ENCODE measurements at regions not wholly inside any gene's neighbourhood (a gene's known extent, or its start where the extent isn't known, plus 50 kb on each side); places are given as distances from the start of the nearest gene placed in this dataset.
"Not testable (repeated sequence)": the region's sequence is repeated elsewhere in the genome, so short reads cannot be mapped to it uniquely, and the experiment has no call there.

- peak in 53 of 56 donors; percentile 6 to 81 (median 58) for DNase-seq
Measured at GRCh38 chr15:77944002-77944867, 133.3 kb downstream of the TBC1D2B start.

- DNase-seq: no peak
Measured at GRCh38 chr15:77942611-77943211, 134.8 kb downstream of the TBC1D2B start.

GRCh38 chr15:77941090-77941827, 136.3 kb downstream of the TBC1D2B start:
- DNase-seq: not testable (repeated sequence)

GRCh38 chr15:77940381-77940947, 137.0 kb downstream of the TBC1D2B start:
- DNase-seq: no peak

- no peak for DNase-seq
Measured at GRCh38 chr15:77939851-77940250, 137.7 kb downstream of the TBC1D2B start.

GRCh38 chr15:77939026-77939425, 138.5 kb downstream of the TBC1D2B start:
- not testable (repeated sequence) for DNase-seq

GRCh38 chr15:77938546-77938945, 139.0 kb downstream of the TBC1D2B start:
- not testable (repeated sequence) for DNase-seq

- DNase-seq: not testable (repeated sequence)
Measured at GRCh38 chr15:77936567-77936966, 140.9 kb downstream of the TBC1D2B start.

- not testable (repeated sequence) for DNase-seq
Measured at GRCh38 chr15:77934516-77934915, 143.0 kb downstream of the TBC1D2B start.

GRCh38 chr15:77930907-77931306, 146.6 kb downstream of the TBC1D2B start:
- DNase-seq: not testable (repeated sequence)

GRCh38 chr15:77930490-77930889, 147.0 kb downstream of the TBC1D2B start:
- DNase-seq: not testable (repeated sequence)

- not testable (repeated sequence) for DNase-seq
Measured at GRCh38 chr15:77926789-77927188, 150.7 kb downstream of the TBC1D2B start.

- DNase-seq: not testable (repeated sequence)
Measured at GRCh38 chr15:77926296-77926695, 151.2 kb downstream of the TBC1D2B start.

GRCh38 chr15:77925101-77925500, 152.4 kb downstream of the TBC1D2B start:
- DNase-seq: not testable (repeated sequence)

- no peak for DNase-seq
Measured at GRCh38 chr15:77921664-77922063, 155.8 kb downstream of the TBC1D2B start.

- DNase-seq: not testable (repeated sequence)
Measured at GRCh38 chr15:77916966-77917635, 160.4 kb downstream of the TBC1D2B start.

GRCh38 chr15:77915961-77916330, 161.6 kb downstream of the TBC1D2B start:
- not testable (repeated sequence) for DNase-seq

GRCh38 chr15:77915261-77915960, 162.1 kb downstream of the TBC1D2B start:
- no peak for DNase-seq

GRCh38 chr15:77914531-77914930, 163.0 kb downstream of the TBC1D2B start:
- not testable (repeated sequence) for DNase-seq

All from nucleus accumbens (tissue), 56 donors.